Stimulated activated CD4-positive, alpha-beta T cell treated with anti-CD3 and anti-CD28 coated beads, TNF-alpha, amount 100 ng/mL, for 24 hours (primary cell): ENCODE measurements at regions not wholly inside any gene's neighbourhood (a gene's known extent, or its start where the extent isn't known, plus 50 kb on each side); places are given as distances from the start of the nearest gene placed in this dataset.
"Not testable (repeated sequence)": the region's sequence is repeated elsewhere in the genome, so short reads cannot be mapped to it uniquely, and the experiment has no call there.

Experiments
- DNase-seq, 3 experiments: peaks; one replicate each; pipeline ENCODE4 v3.0.0-alpha.2; 2020; ENCODE audit warnings: low read depth in 3 of 3

DNA sequence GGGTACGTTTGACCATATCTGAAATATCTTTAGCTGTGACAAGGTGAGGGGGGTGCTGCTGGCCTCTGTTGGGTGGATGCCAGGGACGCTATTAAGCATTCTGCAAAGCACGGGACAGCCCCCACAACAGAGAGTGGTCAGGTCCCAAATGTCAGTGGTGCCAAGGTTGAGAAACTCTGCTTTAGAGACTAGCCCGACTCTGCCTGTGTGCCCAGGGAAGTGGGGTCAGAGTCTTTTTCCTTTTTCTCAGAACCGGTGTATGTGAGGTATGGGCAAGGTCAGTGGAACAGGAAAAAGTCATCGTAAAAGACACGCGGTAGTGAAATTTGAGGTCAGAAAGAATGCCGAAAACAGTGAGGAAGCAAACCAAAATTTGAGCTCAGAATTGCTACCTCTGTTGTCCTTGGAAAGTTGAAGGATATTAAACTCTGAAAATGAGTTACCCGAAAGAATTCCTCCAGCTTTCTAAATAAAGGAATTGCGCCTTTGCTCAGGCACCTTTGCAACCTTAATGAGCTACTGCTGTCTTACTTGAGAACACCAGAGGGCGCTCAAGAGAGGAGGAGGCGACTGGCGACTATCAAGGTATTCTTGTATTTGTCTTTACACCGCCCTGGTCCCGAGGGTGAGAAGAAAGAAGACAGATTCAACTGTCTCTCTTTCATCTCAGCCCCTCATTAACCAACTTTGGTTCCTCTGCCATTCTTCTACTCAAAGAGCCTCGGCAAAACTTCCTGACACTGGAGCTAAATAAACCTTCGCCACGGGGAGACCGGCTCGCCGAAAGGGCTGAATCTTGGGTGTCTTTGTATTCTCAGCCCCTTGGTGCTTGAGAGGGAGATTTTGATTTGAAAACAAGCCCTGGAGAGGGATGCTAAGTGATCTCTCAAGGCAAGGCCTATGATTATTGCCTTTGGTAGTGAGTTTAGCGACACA, 85.4 kb upstream of the OLIG2 start:
- DNase-seq, result peak in 2 of 3 experiments; percentile 12 to 25

DNA sequence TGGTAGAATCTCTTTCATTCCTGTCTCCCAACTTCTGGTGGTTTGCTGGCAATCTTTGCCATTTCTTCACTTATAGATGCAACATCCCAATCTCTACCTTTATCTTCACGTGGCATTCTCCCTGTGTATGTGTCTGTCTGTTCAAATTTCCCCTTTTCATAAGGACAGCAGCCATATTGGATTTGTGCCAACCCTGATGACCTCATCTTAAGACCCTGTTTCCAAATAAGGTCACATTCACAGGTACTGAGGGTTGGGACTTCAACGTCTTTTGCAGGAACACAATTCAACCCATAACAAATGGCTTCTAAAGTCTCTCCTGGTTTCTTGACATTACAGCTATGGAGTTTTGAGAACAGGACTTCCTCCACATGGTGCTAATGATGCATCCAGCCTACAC, 84.5 kb upstream of the OLIG2 start:
- no peak for DNase-seq

DNA sequence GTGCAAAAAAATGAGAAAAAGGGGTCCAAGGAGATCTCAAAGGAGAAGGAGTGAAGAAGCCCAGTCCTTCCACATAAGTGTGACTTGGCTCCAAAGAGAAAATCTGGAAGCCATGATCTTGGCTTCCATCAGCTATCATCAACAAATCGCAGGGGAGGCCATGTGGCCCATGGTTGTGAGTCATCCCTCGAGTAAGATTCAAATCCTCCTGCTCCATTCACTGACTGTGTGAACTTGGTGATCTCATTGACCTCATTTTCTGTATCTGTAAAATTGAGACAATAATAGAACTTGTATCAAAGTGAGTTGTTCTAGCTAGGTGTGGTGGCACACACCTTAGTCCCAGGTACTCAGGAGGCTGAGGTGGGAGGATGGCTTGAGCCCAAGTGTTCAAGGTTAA, 79.1 kb upstream of the OLIG2 start:
- no peak for DNase-seq

DNA sequence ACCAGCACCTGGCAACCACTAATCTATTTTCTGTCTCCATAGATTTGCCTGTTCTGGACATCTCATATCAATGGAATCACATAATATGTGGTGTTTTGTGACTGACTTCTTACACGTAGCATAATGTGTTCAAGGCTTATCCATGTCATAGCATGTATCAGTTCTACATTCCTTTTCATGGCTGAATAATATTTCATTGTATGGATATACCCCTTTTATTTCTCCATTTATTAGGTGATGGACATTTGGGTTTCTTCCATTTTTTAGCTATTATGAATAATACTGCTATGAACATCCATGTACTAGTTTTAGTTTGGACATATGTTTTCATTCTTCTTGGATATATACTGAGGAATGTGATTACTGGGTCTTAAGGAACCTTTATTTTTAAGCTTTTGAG, 78.0 kb upstream of the OLIG2 start:
- no peak for DNase-seq

DNA sequence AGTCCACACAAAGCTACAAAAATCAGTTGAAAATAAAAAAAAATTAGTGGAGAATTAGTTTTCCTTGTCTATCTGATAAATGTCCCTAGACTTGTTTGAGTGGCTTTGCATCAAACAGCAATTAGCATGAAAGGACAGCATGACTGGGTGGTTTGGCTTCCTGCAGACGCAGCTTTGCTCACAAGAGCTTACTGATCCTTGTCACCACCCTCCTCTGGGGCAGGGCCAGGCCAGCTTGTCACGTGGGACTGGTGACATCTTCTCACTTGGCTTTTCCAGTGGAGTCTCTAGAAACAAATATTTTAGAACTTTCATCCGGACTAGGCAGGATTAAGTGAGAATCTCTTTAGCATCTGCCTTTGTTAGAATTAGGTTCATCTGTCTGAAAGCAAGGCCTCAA, 76.0 kb upstream of the OLIG2 start:
- no peak for DNase-seq

DNA sequence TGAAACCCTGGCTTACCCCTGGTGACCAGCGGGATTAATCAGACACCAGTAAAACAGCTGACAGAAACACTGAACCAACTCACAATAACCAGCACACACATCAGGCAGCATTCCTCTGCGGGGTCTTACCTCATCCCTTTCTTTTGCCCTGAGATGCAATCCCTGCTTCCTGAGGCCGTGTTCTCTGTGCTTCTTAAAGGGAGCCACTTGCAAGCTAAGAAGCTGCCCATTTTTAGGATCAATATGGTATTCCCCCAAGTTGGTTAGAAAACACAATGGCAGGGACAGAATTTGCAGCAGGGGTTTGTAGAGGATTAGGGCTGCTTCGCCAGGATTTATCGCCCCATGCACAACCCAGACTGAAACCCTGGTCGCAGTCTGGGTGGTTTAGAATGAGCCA, 74.7 kb upstream of the OLIG2 start:
- no peak for DNase-seq

DNA sequence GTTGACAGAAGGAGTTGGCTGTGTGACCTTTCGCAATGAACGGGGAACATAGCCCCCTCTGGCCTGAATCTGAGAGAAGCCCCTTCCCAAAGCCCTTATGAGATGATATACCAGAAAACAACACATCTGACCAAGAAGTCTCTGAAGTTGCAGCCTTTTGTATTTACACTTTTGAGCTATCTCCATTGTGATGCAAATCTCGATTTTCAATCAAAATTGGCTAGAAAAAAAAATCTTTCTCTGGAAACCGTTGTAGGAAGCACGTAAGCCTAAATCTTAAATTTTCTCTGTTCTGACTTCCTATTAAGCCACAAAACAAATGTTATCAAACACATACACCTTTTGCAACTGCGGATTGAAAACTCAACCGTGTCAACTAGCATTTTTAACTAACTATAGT, 71.4 kb upstream of the OLIG2 start:
- DNase-seq, result no peak

DNA sequence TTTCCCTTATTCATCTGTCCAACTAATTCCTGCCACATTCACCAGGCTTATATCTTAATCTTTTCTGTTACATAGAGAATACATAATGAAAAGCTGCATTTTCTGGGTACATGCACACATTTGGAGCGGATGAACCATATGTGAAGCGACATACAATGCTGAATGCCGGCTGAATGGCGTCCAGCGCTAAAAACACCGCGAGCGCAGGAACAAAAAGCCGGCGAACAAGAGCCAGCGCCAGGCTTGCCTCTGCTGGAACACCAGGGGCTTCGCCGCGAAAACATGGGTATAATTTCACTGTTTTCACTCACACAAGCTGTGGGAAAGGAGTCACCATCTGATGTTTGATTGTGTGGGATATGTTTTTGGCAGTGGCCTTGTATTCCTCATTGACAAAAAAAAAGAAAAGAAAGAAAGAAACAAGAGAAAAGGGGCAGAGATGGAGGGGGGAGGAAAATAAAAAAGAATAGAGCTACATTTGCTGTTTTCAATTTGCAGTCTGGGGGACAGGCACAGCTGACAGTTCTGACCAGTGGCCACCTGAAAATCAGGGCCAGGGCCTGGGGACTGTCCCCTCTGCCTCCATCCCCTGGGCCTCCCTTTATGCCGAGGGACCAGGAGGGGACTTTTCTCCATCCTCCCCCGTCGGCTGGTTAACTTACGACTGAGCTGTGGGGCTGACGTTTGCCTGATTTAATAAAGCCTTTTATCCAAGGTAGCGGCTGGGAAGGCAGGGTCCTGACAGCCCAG, 70.2 kb upstream of the OLIG2 start:
- no peak for DNase-seq

DNA sequence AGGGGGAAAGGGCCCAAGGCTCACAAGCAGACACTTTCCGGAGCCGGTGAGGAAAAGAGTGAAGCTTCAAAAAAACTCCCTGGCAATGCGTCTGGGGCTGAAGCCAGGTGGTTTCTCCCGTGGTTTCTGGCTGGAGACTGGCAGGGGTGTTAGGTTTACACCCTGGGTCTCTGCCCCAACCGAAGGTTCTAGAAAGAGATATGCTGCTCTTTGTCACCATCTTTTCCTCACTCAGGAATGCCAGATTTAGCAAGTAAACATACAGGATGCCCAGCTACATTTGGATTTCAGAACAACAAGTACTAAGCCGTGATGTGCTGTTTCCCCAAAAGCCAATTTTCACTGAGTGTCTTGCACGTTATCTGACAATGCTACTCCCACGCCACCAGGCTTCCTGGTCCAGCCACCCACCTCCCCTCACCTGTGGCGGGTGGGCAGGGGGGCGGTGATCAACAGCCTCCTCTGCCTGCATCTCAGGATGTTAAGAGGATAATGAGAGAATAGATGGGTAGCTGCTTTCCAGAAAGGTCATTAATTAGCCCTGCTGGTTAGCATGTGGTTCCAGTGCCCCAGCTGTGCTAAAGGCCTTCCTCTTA, 69.6 kb upstream of the OLIG2 start:
- DNase-seq, result no peak

DNA sequence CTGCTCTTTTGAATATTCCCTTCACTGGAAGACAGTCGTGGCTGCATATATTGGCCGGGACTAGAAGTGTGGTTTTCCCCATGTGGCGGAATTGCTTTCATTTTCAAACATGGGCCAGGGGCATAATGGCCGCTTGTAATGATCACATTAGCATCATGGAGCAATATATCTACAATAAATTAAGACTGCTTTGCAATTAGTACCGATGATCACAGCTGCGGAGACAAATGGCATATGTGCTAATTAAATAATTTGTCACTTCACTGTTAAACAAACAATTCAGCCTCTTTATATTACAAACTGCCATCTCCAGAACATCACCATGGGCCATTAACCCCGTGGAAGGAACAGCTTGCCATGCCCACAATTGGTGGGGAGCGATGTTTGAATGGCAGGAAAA, 68.2 kb upstream of the OLIG2 start:
- no peak for DNase-seq

DNA sequence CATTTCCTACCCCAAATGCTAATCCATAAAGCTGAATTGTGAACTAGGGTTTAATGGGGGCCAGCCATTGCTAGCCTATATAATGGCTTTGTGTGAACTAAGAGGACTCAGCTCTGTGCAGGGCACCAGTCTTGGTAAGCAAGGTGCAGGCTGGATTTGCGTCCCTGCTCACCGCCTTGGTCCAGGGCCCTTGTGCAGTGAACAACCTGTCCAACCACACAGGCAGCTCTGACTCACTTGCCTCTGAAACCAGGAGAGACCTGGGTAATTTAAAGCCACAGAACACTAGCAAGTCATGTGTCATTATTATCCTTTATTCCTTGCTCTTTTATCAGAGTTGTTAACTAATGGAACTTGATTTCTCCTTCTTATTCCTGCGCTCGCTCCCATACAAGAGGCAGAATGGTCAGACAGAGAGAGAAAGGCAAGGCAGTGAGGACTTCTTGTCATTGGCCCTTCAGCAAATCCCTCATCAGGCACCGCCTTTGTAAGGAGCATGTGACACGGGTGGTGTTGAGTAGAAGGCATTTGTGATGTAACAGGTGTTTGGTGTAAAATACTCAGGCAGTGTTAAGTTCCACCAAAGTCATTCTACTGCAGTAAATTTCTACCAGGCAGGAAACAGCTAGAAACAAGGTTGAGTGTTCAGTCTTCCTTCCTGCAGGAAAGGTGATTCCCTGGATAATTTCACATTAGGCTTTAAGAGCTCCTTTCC, 67.3 kb upstream of the OLIG2 start:
- no peak for DNase-seq

DNA sequence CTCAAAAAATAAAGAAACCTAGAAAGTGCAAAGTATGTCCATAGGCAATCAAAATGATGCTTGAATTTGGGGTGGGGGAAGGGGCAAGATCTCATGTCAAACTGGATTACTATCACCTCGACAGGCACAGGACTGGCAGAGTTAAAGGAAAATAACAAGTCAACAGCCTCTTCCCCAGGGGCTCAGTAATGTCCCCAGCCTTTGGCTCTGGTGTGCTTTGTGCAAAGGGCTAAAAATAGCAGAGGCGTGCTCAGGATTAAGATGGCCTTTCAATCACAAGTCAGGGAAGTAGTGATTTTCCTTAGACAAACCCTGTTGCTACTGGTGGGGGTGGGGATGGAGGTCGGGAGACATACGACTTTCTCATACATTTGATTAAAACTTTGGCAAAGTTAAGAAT, 63.5 kb upstream of the OLIG2 start:
- DNase-seq, result no peak

DNA sequence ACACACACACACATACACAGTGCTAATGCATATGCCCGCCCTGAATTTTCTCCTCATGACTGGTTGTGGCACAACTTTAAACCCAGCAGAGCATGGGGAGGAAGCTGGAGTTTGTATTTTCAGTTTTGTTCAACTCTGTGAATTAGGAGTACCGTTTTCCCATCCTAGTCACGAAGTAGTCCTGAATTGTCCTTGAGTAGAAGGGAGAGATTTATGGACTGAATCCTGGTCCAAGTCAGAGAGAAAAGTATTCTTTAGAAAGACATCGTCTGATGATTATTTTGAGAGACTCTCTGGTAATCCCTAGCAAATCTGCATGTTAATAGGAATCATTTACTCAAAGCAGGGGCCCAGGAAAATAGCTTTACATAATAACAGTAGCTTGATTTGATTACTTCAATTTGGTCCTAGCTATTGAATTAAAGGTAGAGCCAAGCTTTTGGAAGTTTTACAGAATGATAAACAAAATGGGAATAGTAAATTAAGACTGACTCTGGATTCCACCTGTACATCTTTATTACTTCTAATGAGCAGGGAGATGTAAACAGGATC, 60.5 kb upstream of the OLIG2 start:
- no peak for DNase-seq

DNA sequence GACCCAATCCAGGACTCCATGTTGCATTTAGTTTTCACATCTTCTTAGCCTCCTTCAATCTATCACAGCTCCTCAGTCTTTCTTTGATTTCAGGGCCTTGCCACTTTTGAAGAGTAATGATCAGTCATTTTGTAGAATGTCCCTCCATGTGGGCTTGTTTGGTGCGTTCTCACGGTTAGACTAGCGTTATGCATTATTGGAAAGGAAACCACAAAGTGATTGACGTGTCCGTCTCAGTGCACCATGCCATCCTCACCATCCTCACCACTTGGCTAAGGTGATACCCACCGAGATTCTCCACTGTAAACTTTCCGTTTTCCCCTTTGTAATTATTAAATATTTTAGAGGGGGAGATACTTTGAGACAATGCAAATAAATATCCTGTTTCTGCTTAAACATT, 59.6 kb upstream of the OLIG2 start:
- no peak for DNase-seq

DNA sequence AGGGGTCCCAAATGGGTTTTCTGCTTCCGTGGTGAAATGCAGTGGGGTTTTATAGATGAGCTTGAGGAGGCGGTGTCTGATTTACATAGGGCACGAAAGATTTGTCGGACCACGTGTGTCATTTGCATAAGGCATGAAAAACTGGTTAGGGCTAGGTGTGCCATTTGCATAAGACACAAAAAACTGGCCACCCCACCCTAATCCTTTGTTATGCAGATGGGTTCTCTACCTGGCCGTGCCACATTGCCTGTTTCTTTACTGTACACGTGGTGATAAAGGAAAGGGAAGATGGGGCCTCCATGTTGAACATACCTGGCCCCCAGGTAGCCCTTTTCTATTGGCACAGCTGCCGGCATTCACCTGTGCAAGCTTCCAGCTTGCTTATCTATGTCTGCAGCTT, 57.6 kb upstream of the OLIG2 start:
- not testable (repeated sequence) for DNase-seq

DNA sequence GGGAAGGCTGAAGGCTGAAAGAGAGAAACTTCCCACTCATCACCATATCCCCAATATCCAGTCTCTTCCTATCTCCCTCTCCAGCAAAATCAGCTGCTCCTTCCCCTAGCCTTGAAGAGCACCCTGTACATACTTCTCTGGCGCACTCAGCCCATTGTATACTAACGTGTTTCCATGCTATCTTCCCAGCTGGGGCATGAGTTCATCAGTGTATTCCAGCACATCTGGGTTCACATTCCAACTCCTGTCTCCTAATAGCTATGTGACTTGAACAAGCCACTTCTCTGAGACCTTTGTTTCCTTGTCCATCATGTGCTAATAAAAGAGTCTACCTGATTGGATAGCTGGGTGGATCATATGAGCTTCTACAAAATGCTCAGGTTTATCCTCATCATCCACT, 51.1 kb upstream of the OLIG2 start:
- DNase-seq, result no peak

DNA sequence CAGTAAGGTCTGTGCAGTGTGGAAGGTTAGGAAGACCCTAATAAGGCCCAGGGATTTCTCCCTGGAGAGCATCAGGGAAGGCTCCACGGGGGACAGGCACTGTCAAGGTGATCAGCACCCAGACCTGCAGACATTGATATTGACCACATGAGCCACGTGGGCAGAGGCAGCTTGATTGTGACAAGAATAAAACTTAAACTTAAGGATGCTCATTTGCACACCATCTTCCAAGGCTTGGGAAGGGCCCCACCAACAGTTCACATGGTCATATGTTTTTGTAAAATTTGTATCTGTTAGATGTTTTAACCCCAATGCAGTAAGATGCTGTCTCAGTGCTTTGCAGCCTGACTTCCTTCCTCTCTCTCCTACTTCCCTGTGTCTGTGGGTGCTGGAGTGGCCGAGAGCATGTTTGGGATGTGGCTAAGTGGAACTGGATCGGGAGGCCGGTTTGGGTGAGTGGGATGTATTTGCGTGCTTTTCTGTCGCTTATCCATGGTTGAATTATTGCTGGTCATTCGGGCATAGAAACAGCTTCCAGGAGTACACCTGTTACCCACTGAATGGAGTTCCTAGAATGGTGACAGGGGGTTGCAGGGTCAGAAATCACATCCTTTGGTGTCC, 49.8 kb upstream of the OLIG2 start:
- no peak for DNase-seq
